ENCODE measurements at regions not wholly inside any gene's neighbourhood (a gene's known extent, or its start where the extent isn't known, plus 50 kb on each side); places are given as distances from the start of the nearest gene placed in this dataset.

GRCh38 chr10:56605051-56605450 is 244.0 kb upstream of the ZWINT start:
- DNase-seq (ENCODE audit: low spot score) = no peak

GRCh38 chr10:56604624-56605023 is 243.6 kb upstream of the ZWINT start:
- DNase-seq (ENCODE audit: low spot score) = no peak

GRCh38 chr10:56599201-56599600 is 238.1 kb upstream of the ZWINT start:
- no peak for DNase-seq (ENCODE audit: low spot score)

GRCh38 chr10:56596257-56596656 is 235.2 kb upstream of the ZWINT start:
- no peak for DNase-seq (ENCODE audit: low spot score)

- no peak for DNase-seq (ENCODE audit: low spot score)
Observed at GRCh38 chr10:56593120-56593519, 232.1 kb upstream of the ZWINT start.

- no peak for DNase-seq (ENCODE audit: low spot score)
Observed at GRCh38 chr10:56586461-56586891, 225.4 kb upstream of the ZWINT start.

- DNase-seq (ENCODE audit: low spot score) = no peak
Observed at GRCh38 chr10:56585447-56586171, 224.6 kb upstream of the ZWINT start.

GRCh38 chr10:56583316-56583715 is 222.3 kb upstream of the ZWINT start:
- DNase-seq (ENCODE audit: low spot score) = no peak

GRCh38 chr10:56567580-56567979 is 206.5 kb upstream of the ZWINT start:
- DNase-seq (ENCODE audit: low spot score) = no peak

GRCh38 chr10:56561336-56561735 is 200.3 kb upstream of the ZWINT start:
- no peak for DNase-seq (ENCODE audit: low spot score)

GRCh38 chr10:56551037-56551436 is 190.0 kb upstream of the ZWINT start:
- no peak for DNase-seq (ENCODE audit: low spot score)

GRCh38 chr10:56547163-56547562 is 186.1 kb upstream of the ZWINT start:
- DNase-seq (ENCODE audit: low spot score) = no peak

- no peak for DNase-seq (ENCODE audit: low spot score)
Observed at GRCh38 chr10:56537984-56538383, 176.9 kb upstream of the ZWINT start.

GRCh38 chr10:56522166-56522565 is 161.1 kb upstream of the ZWINT start:
- DNase-seq (ENCODE audit: low spot score) = no peak

GRCh38 chr10:56508562-56508961 is 147.5 kb upstream of the ZWINT start:
- no peak for DNase-seq (ENCODE audit: low spot score)

- DNase-seq (ENCODE audit: low spot score) = no peak
Observed at GRCh38 chr10:56507033-56507432, 146.0 kb upstream of the ZWINT start.

- DNase-seq (ENCODE audit: low spot score) = no peak
Observed at GRCh38 chr10:56505555-56505954, 144.5 kb upstream of the ZWINT start.

GRCh38 chr10:56496186-56496486 is 135.1 kb upstream of the ZWINT start:
- DNase-seq (ENCODE audit: low spot score) = no peak

- DNase-seq (ENCODE audit: low spot score) = no peak
Observed at GRCh38 chr10:56487746-56488145, 126.7 kb upstream of the ZWINT start.

- DNase-seq (ENCODE audit: low spot score) = no peak
Observed at GRCh38 chr10:56481521-56482091, 120.5 kb upstream of the ZWINT start.

GRCh38 chr10:56472978-56473377 is 111.9 kb upstream of the ZWINT start:
- DNase-seq (ENCODE audit: low spot score) = no peak

GRCh38 chr10:56470701-56471100 is 109.6 kb upstream of the ZWINT start:
- DNase-seq (ENCODE audit: low spot score) = no peak

- DNase-seq (ENCODE audit: low spot score) = no peak
Observed at GRCh38 chr10:56469482-56469881, 108.4 kb upstream of the ZWINT start.

- DNase-seq (ENCODE audit: low spot score) = no peak
Observed at GRCh38 chr10:56466005-56466404, 104.9 kb upstream of the ZWINT start.
